PC-3 (cell line): ENCODE measurements at regions not wholly inside any gene's neighbourhood (a gene's known extent, or its start where the extent isn't known, plus 50 kb on each side); places are given as distances from the start of the nearest gene placed in this dataset.

Source experiments
- ATAC-seq: fragments of 200-7000 bp; cut with Tn5 transposase; 2 replicates; pipeline ENCODE4 v1.9.1; 2020; ENCODE audit warnings: mild to moderate bottlenecking, moderate library complexity
- BruUV-seq: library from RNA; stranded (reverse); fragments of 400-500 nt; replicated peaks from 2 replicates; lab custom pipeline; 2021; lab: Mats Ljungman, UMichigan
- CTCF ChIA-PET: fragments of 300-600 bp; sonication (Branson Sonifier 250); formaldehyde crosslinking; loops from one replicate; lab custom pipeline; 2022; ENCODE audit warnings: antibody characterized with exemption; lab: Charles Lee
- POLR2A ChIA-PET: fragments of 300-600 bp; sonication (Branson Sonifier 250); formaldehyde crosslinking; loops from one replicate; lab custom pipeline; 2022; ENCODE audit warnings: antibody characterized with exemption; ENCODE audit not compliant: unreplicated experiment; lab: Charles Lee
- DNase-seq: peaks from one replicate; pipeline ENCODE4 v3.0.0-alpha.2; 2015
- H2AFZ ChIP-seq: fragments of 300-600 bp; sonication (generic); 2 replicates; pipeline ENCODE4 v1.6.0; 2016; ENCODE audit warnings: antibody characterized with exemption, low read length
- H3F3A ChIP-seq: fragments of 300-600 bp; sonication (generic); one replicate; pipeline ENCODE4 v1.6.0; 2017; ENCODE audit warnings: antibody characterized with exemption, low read length, control low read depth, mild to moderate bottlenecking; ENCODE audit not compliant: unreplicated experiment
- H3K27ac ChIP-seq: fragments of 300-600 bp; sonication (generic); 2 replicates; pipeline ENCODE4 v1.5.1; 2016; ENCODE audit warnings: mild to moderate bottlenecking, low read length
- H3K27me3 ChIP-seq: fragments of 300-600 bp; sonication (generic); 2 replicates; pipeline ENCODE4 v1.6.1; 2016; ENCODE audit warnings: low read length, mixed read lengths
- H3K36me3 ChIP-seq: fragments of 300-600 bp; sonication (generic); 2 replicates; pipeline ENCODE4 v1.6.1; 2016; ENCODE audit warnings: low read depth, mixed run types, low read length, mixed read lengths
- H3K4me1 ChIP-seq: fragments of 300-600 bp; sonication (generic); 2 replicates; pipeline ENCODE4 v1.5.1; 2016; ENCODE audit warnings: low read length; ENCODE audit not compliant: insufficient read depth
- H3K4me2 ChIP-seq: fragments of 300-600 bp; sonication (generic); 2 replicates; pipeline ENCODE4 v1.6.0; 2016; ENCODE audit warnings: low read length
- H3K4me3 ChIP-seq: fragments of 300-600 bp; sonication (generic); 2 replicates; pipeline ENCODE4 v1.5.1; 2016; ENCODE audit warnings: mild to moderate bottlenecking, low read length, mixed read lengths
- H3K79me2 ChIP-seq: fragments of 300-600 bp; sonication (generic); 2 replicates; pipeline ENCODE4 v1.6.1; 2017; ENCODE audit warnings: low read length, mixed read lengths
- H3K9ac ChIP-seq: fragments of 300-600 bp; sonication (generic); 2 replicates; pipeline ENCODE4 v1.6.0; 2016; ENCODE audit warnings: mild to moderate bottlenecking, low read length
- H3K9me2 ChIP-seq: fragments of 300-600 bp; sonication (generic); replicated peaks from 2 replicates; pipeline ENCODE4 v1.6.1; 2016; ENCODE audit warnings: mixed run types, low read length, mixed read lengths
- H3K9me3 ChIP-seq: fragments of 300-600 bp; sonication (generic); 2 replicates; pipeline ENCODE4 v1.6.1; 2016; ENCODE audit warnings: low read length, mixed read lengths
- H4K20me1 ChIP-seq: fragments of 300-600 bp; sonication (generic); 2 replicates; pipeline ENCODE4 v1.6.1; 2016; ENCODE audit warnings: low read length, mixed read lengths
- CTCF ChIP-seq: fragments of 300-600 bp; sonication (generic); conservative IDR thresholded peaks from 2 replicates; pipeline ENCODE4 v1.5.1; 2017; ENCODE audit warnings: antibody characterized with exemption, low read depth, mild to moderate bottlenecking, low read length
- EZH2 ChIP-seq: fragments of 300-600 bp; sonication (generic); IDR thresholded peaks from one replicate; pipeline ENCODE4 v1.6.1; 2017; ENCODE audit warnings: antibody characterized with exemption, mild to moderate bottlenecking, low read length; ENCODE audit not compliant: unreplicated experiment
- EZH2phosphoT487 ChIP-seq: fragments of 300-600 bp; sonication (generic); IDR thresholded peaks from 2 replicates; pipeline ENCODE4 v1.6.1; 2018; ENCODE audit warnings: mild to moderate bottlenecking, antibody characterized with exemption, low read length, borderline replicate concordance
- intact Hi-C: fragments of 100-400 bp; cut with micrococcal nuclease; formaldehyde crosslinking; loops from 2 replicates; pipeline ENCODE4 v1.9.0; 2023

- Histone ChIP-seq H3K4me3 (no peak overlapping the region), H3K9ac (no peak overlapping the region), H3K27ac (no peak overlapping the region), H3F3A (no peaks in the 10 kb centered on the region), H3K36me3 (no peaks in the 10 kb centered on the region), H3K4me2 (no peak overlapping the region), H3K4me1 (peaks cover under 1% of the 10 kb centered on the region; the same call in 1 of the 2 replicates), H3K9me3 (no peaks in the 10 kb centered on the region), H2AFZ (no peak overlapping the region), H4K20me1 (no peaks in the 10 kb centered on the region), H3K9me2 (no peaks in the 10 kb centered on the region), H3K27me3 (no peaks in the 10 kb centered on the region), H3K79me2 (no peaks in the 10 kb centered on the region)
- intact Hi-C loops, result no loop called here
- ChIA-PET POLR2A (no interaction called here), CTCF (no interaction called here)
- no TSS peak for BruUV-seq
- TF ChIP-seq CTCF (no peak), EZH2phosphoT487 (no peak), EZH2 (no peak)
- DNase-seq (no peak), ATAC-seq (no peak)
Observed at GRCh38 chrX:68950937-68951336, 122.1 kb downstream of the EFNB1 start.

GRCh38 chrX:68947882-68948605, 119.2 kb downstream of the EFNB1 start:
- Histone ChIP-seq H3K9ac (no peak overlapping the region), H4K20me1 (no peaks in the 10 kb centered on the region), H2AFZ (no peak overlapping the region), H3K4me3 (no peak overlapping the region), H3K27ac (no peak overlapping the region), H3K4me2 (no peak overlapping the region), H3K79me2 (no peaks in the 10 kb centered on the region), H3F3A (no peaks in the 10 kb centered on the region), H3K36me3 (no peaks in the 10 kb centered on the region), H3K4me1 (peaks cover 10% of the 10 kb centered on the region), H3K9me2 (no peaks in the 10 kb centered on the region), H3K9me3 (no peaks in the 10 kb centered on the region), H3K27me3 (no peaks in the 10 kb centered on the region)
- ChIA-PET POLR2A (no interaction called here), CTCF (no interaction called here)
- TF ChIP-seq CTCF (no peak), EZH2phosphoT487 (no peak), EZH2 (no peak)
- DNase-seq (no peak), ATAC-seq (no peak)
- intact Hi-C loops, result no loop called here
- BruUV-seq, result no TSS peak

- no peak overlapping the region for H3K9ac ChIP-seq
- intact Hi-C loops, result no loop called here
- H3K9me2 ChIP-seq, result no peaks in the 10 kb centered on the region
- no peaks in the 10 kb centered on the region for H3K79me2 ChIP-seq
- BruUV-seq, result no TSS peak
- H3F3A ChIP-seq, result no peaks in the 10 kb centered on the region
- POLR2A ChIA-PET, result interaction anchor here (0.6 kb wide), 1 partner anchor 10 kb away, joined by 3 read pairs; no protein-coding TSS in a partner anchor
- no peak overlapping the region for H3K4me2 ChIP-seq
- H3K27ac ChIP-seq, result peak overlapping the region; percentile 39; the same call in 1 of the 2 replicates
- DNase-seq (peak; percentile 48), ATAC-seq (peak; percentile 70)
- TF ChIP-seq CTCF (peak; percentile 47), EZH2 (no peak), EZH2phosphoT487 (no peak)
- H3K4me1 ChIP-seq, result peaks cover 10% of the 10 kb centered on the region
- H3K4me3 ChIP-seq, result no peak overlapping the region
- no peak overlapping the region for H2AFZ ChIP-seq
- no peaks in the 10 kb centered on the region for H4K20me1 ChIP-seq
- CTCF ChIA-PET, result no interaction called here
- no peaks in the 10 kb centered on the region for H3K27me3 ChIP-seq
- H3K36me3 ChIP-seq, result no peaks in the 10 kb centered on the region
- H3K9me3 ChIP-seq, result no peaks in the 10 kb centered on the region
Observed at GRCh38 chrX:68945603-68946228, 116.9 kb downstream of the EFNB1 start.
